ENCODE measurements at regions not wholly inside any gene's neighbourhood (a gene's known extent, or its start where the extent isn't known, plus 50 kb on each side); places are given as distances from the start of the nearest gene placed in this dataset.

GRCh38 chr1:94650301-94650700 lies 108.7 kb upstream of the F3 start:
- TF ChIP-seq CTCF (conservative IDR thresholded peaks at IDR 0.05; ENCODE audit: low read depth, low read length) (no peak), EZH2 (IDR thresholded peaks at IDR 0.05; ENCODE audit: borderline replicate concordance, low read depth, low read length, poor library complexity, severe bottlenecking) (no peak)

Data from A673 (cell line).